Progenitor cell of endocrine pancreas (in vitro differentiated cells): ENCODE measurements at regions not wholly inside any gene's neighbourhood (a gene's known extent, or its start where the extent isn't known, plus 50 kb on each side); places are given as distances from the start of the nearest gene placed in this dataset.
A peak's percentile ranks its signal among the peaks of the same experiment; 100 is the strongest.

ENCODE experiments used
- DNase-seq: peaks from one replicate; pipeline ENCODE4 v3.0.0; 2021; ENCODE audit warnings: low spot score; ENCODE audit not compliant: unreplicated experiment
- H3K27ac Mint-ChIP-seq: 2 replicates; pipeline ENCODE4 v1.8.0; 2021; ENCODE audit warnings: mild to moderate bottlenecking, moderate library complexity, mixed read lengths
- H3K27me3 Mint-ChIP-seq: 2 replicates; pipeline ENCODE4 v1.8.0; 2021; ENCODE audit warnings: mixed read lengths
- H3K36me3 Mint-ChIP-seq: 2 replicates; pipeline ENCODE4 v1.8.0; 2022; ENCODE audit warnings: mixed read lengths; ENCODE audit not compliant: insufficient read depth
- H3K4me1 Mint-ChIP-seq: 2 replicates; pipeline ENCODE4 v1.8.0; 2021; ENCODE audit warnings: low read depth, mixed read lengths
- H3K4me3 Mint-ChIP-seq: 2 replicates; pipeline ENCODE4 v1.8.0; 2021; ENCODE audit warnings: low read depth, mild to moderate bottlenecking, moderate library complexity, mixed read lengths
- H3K9me3 Mint-ChIP-seq: 2 replicates; pipeline ENCODE4 v1.8.0; 2021; ENCODE audit warnings: low read depth, mixed read lengths
- CTCF ChIP-seq: fragments of 200-600 bp; sonication (generic); IDR thresholded peaks from one replicate; pipeline ENCODE4 v1.5.0; 2021; ENCODE audit warnings: antibody characterized with exemption, mild to moderate bottlenecking; ENCODE audit not compliant: unreplicated experiment

- H3K4me1 Mint-ChIP-seq = no peaks in the 10 kb centered on the region
- peak overlapping the region; percentile 3 for H3K27ac Mint-ChIP-seq
- no peak overlapping the region for H3K4me3 Mint-ChIP-seq
- no peaks in the 10 kb centered on the region for H3K36me3 Mint-ChIP-seq
- TF ChIP-seq CTCF = no peak
- DNase-seq = no peak
- H3K27me3 Mint-ChIP-seq = no peaks in the 10 kb centered on the region
- H3K9me3 Mint-ChIP-seq = no peaks in the 10 kb centered on the region
Observed at GRCh38 chr18:66328296-66328878, 275.5 kb downstream of the CDH19 start.

GRCh38 chr18:66325251-66325650 lies 278.6 kb downstream of the CDH19 start:
- H3K27me3 Mint-ChIP-seq = no peaks in the 10 kb centered on the region

GRCh38 chr18:66324616-66325015 lies 279.3 kb downstream of the CDH19 start:
- H3K4me3 Mint-ChIP-seq = no peak overlapping the region
- H3K9me3 Mint-ChIP-seq = no peaks in the 10 kb centered on the region
- no peaks in the 10 kb centered on the region for H3K27me3 Mint-ChIP-seq
- H3K27ac Mint-ChIP-seq = no peak overlapping the region
- TF ChIP-seq CTCF = no peak
- H3K36me3 Mint-ChIP-seq = no peaks in the 10 kb centered on the region
- no peaks in the 10 kb centered on the region for H3K4me1 Mint-ChIP-seq
- DNase-seq = no peak

More at GRCh38 chr18:66325251-66325650, 278.6 kb downstream of the CDH19 start:
- DNase-seq = no peak
- no peak overlapping the region for H3K4me3 Mint-ChIP-seq
- no peak overlapping the region for H3K27ac Mint-ChIP-seq
- no peaks in the 10 kb centered on the region for H3K36me3 Mint-ChIP-seq
- H3K9me3 Mint-ChIP-seq = no peaks in the 10 kb centered on the region
- TF ChIP-seq CTCF = no peak
- no peaks in the 10 kb centered on the region for H3K4me1 Mint-ChIP-seq

- Mint-ChIP-seq H3K36me3 (no peaks in the 10 kb centered on the region), H3K27me3 (no peaks in the 10 kb centered on the region), H3K4me3 (no peak overlapping the region), H3K9me3 (no peaks in the 10 kb centered on the region), H3K27ac (no peak overlapping the region), H3K4me1 (peaks cover 4% of the 10 kb centered on the region)
- TF ChIP-seq CTCF = no peak
- no peak for DNase-seq
Observed at GRCh38 chr18:66317243-66318090, 286.4 kb downstream of the CDH19 start.

GRCh38 chr18:66316701-66317100 lies 287.2 kb downstream of the CDH19 start:
- Mint-ChIP-seq H3K27ac (no peak overlapping the region), H3K9me3 (no peaks in the 10 kb centered on the region), H3K27me3 (no peaks in the 10 kb centered on the region), H3K4me3 (no peak overlapping the region), H3K36me3 (no peaks in the 10 kb centered on the region), H3K4me1 (peaks cover 4% of the 10 kb centered on the region)
- no peak for DNase-seq
- no peak for TF ChIP-seq CTCF
